ENCODE measurements at regions not wholly inside any gene's neighbourhood (a gene's known extent, or its start where the extent isn't known, plus 50 kb on each side); places are given as distances from the start of the nearest gene placed in this dataset.

GRCh38 chr12:115756804-115757203, 520.7 kb downstream of the MED13L start:
- BruUV-seq (replicated peaks), result no TSS peak
- no peak overlapping the region for H3K4me3 Mint-ChIP-seq (ENCODE audit: low read depth, unreplicated experiment)
- no peaks in the 10 kb centered on the region for H3K4me1 Mint-ChIP-seq (ENCODE audit: low read depth, unreplicated experiment)
- H3K27me3 Mint-ChIP-seq (ENCODE audit: unreplicated experiment), result peaks cover 14% of the 10 kb centered on the region
- intact Hi-C loops (cut with micrococcal nuclease; ENCODE audit: unreplicated experiment), result no loop called here
- CTCF ChIA-PET, result no interaction called here
- H3K9me3 Mint-ChIP-seq (ENCODE audit: low read depth, unreplicated experiment), result peaks cover under 1% of the 10 kb centered on the region
- H3K27ac Mint-ChIP-seq (ENCODE audit: unreplicated experiment), result no peak overlapping the region
- no peak for TF ChIP-seq CTCF (IDR thresholded peaks at IDR 0.05; ENCODE audit: unreplicated experiment)
- H3K36me3 Mint-ChIP-seq (ENCODE audit: insufficient read depth, unreplicated experiment), result no peaks in the 10 kb centered on the region
- DNase-seq, result no peak

DNA sequence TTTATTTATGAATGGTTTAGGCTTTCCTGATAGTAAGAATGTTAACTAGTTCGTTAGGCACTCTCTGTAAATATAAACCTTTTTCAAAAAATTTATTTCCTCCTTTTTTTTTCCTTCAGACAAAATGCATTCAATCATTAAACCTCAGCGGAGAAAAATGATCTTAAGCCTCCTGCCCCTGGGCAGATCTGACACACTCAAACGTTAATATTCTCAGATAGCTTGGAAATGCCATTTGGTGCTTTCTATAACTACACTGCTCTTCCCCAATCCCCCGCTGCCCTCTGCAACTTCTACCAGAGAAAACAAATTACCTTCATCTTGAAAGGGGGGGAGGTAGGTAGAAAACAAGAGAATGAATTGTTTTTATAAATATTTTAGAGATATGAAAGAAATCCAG, 521.2 kb downstream of the MED13L start:
- H3K4me1 Mint-ChIP-seq (ENCODE audit: low read depth, unreplicated experiment), result no peaks in the 10 kb centered on the region
- BruUV-seq (replicated peaks), result no TSS peak
- H3K4me3 Mint-ChIP-seq (ENCODE audit: low read depth, unreplicated experiment), result no peak overlapping the region
- no peak overlapping the region for H3K27ac Mint-ChIP-seq (ENCODE audit: unreplicated experiment)
- no peak for DNase-seq
- intact Hi-C loops (cut with micrococcal nuclease; ENCODE audit: unreplicated experiment), result no loop called here
- TF ChIP-seq CTCF (IDR thresholded peaks at IDR 0.05; ENCODE audit: unreplicated experiment), result no peak
- H3K9me3 Mint-ChIP-seq (ENCODE audit: low read depth, unreplicated experiment), result no peaks in the 10 kb centered on the region
- CTCF ChIA-PET, result interaction anchor here (0.5 to 0.6 kb wide), 2 partner anchors 114 to 537 kb away, joined by 3 to 6 read pairs; no protein-coding TSS in a partner anchor
- H3K36me3 Mint-ChIP-seq (ENCODE audit: insufficient read depth, unreplicated experiment), result no peaks in the 10 kb centered on the region
- H3K27me3 Mint-ChIP-seq (ENCODE audit: unreplicated experiment), result peaks cover 14% of the 10 kb centered on the region

GRCh38 chr12:115755725-115756085, 521.8 kb downstream of the MED13L start:
- no peak for DNase-seq
- BruUV-seq (replicated peaks), result no TSS peak
- no peaks in the 10 kb centered on the region for H3K9me3 Mint-ChIP-seq (ENCODE audit: low read depth, unreplicated experiment)
- H3K4me1 Mint-ChIP-seq (ENCODE audit: low read depth, unreplicated experiment), result no peaks in the 10 kb centered on the region
- CTCF ChIA-PET, result interaction anchor here (0.6 kb wide), 1 partner anchor 114 kb away, joined by 6 read pairs; no protein-coding TSS in a partner anchor
- H3K27ac Mint-ChIP-seq (ENCODE audit: unreplicated experiment), result no peak overlapping the region
- intact Hi-C loops (cut with micrococcal nuclease; ENCODE audit: unreplicated experiment), result no loop called here
- no peak overlapping the region for H3K4me3 Mint-ChIP-seq (ENCODE audit: low read depth, unreplicated experiment)
- no peaks in the 10 kb centered on the region for H3K36me3 Mint-ChIP-seq (ENCODE audit: insufficient read depth, unreplicated experiment)
- H3K27me3 Mint-ChIP-seq (ENCODE audit: unreplicated experiment), result peaks cover 14% of the 10 kb centered on the region
- no peak for TF ChIP-seq CTCF (IDR thresholded peaks at IDR 0.05; ENCODE audit: unreplicated experiment)

GRCh38 chr12:115755061-115755724, 522.3 kb downstream of the MED13L start:
- Mint-ChIP-seq H3K9me3 (ENCODE audit: low read depth, unreplicated experiment) (no peaks in the 10 kb centered on the region), H3K4me3 (ENCODE audit: low read depth, unreplicated experiment) (no peak overlapping the region), H3K27me3 (ENCODE audit: unreplicated experiment) (peaks cover 14% of the 10 kb centered on the region), H3K4me1 (ENCODE audit: low read depth, unreplicated experiment) (no peaks in the 10 kb centered on the region), H3K27ac (ENCODE audit: unreplicated experiment) (no peak overlapping the region), H3K36me3 (ENCODE audit: insufficient read depth, unreplicated experiment) (no peaks in the 10 kb centered on the region)
- DNase-seq, result no peak
- intact Hi-C loops (cut with micrococcal nuclease; ENCODE audit: unreplicated experiment), result no loop called here
- no TSS peak for BruUV-seq (replicated peaks)
- CTCF ChIA-PET, result no interaction called here
- TF ChIP-seq CTCF (IDR thresholded peaks at IDR 0.05; ENCODE audit: unreplicated experiment), result no peak

All from Calu3 (cell line).